ENCODE measurements at regions not wholly inside any gene's neighbourhood (a gene's known extent, or its start where the extent isn't known, plus 50 kb on each side); places are given as distances from the start of the nearest gene placed in this dataset.
A peak's percentile ranks its signal among the peaks of the same experiment; 100 is the strongest.
"Not testable (repeated sequence)": the region's sequence is repeated elsewhere in the genome, so short reads cannot be mapped to it uniquely, and the experiment has no call there.

- DNase-seq: no peak
Measured at GRCh38 chr9:75545287-75545686, 345.2 kb upstream of the PCSK5 start.

- no peak for DNase-seq
Measured at GRCh38 chr9:75548871-75549270, 341.6 kb upstream of the PCSK5 start.

GRCh38 chr9:75551861-75552260, 338.6 kb upstream of the PCSK5 start:
- no peak for DNase-seq

- no peak for DNase-seq
Measured at GRCh38 chr9:75552941-75553340, 337.5 kb upstream of the PCSK5 start.

GRCh38 chr9:75566813-75567212, 323.7 kb upstream of the PCSK5 start:
- DNase-seq: not testable (repeated sequence)

- DNase-seq: no peak
Measured at GRCh38 chr9:75570538-75570937, 319.9 kb upstream of the PCSK5 start.

- DNase-seq: no peak
Measured at GRCh38 chr9:75574569-75574968, 315.9 kb upstream of the PCSK5 start.

GRCh38 chr9:75582870-75583269, 307.6 kb upstream of the PCSK5 start:
- DNase-seq: no peak

GRCh38 chr9:75588808-75589207, 301.7 kb upstream of the PCSK5 start:
- peak in 3 of 4 experiments; percentile 3 to 23 (median 7) for DNase-seq

GRCh38 chr9:75589497-75589896, 301.0 kb upstream of the PCSK5 start:
- DNase-seq: no peak

GRCh38 chr9:75591972-75592371, 298.5 kb upstream of the PCSK5 start:
- DNase-seq: no peak

GRCh38 chr9:75592586-75592985, 297.9 kb upstream of the PCSK5 start:
- no peak for DNase-seq

- no peak for DNase-seq
Measured at GRCh38 chr9:75593920-75594319, 296.6 kb upstream of the PCSK5 start.

GRCh38 chr9:75599126-75599525, 291.3 kb upstream of the PCSK5 start:
- no peak for DNase-seq

- DNase-seq: peak in 1 of 4 experiments; percentile 7
Measured at GRCh38 chr9:75601280-75601679, 289.2 kb upstream of the PCSK5 start.

- no peak for DNase-seq
Measured at GRCh38 chr9:75602060-75602459, 288.4 kb upstream of the PCSK5 start.

GRCh38 chr9:75604661-75605060, 285.8 kb upstream of the PCSK5 start:
- peak; percentile 59 to 88 (median 74) for DNase-seq

- no peak for DNase-seq
Measured at GRCh38 chr9:75607521-75607920, 283.0 kb upstream of the PCSK5 start.

GRCh38 chr9:75609401-75609800, 281.1 kb upstream of the PCSK5 start:
- no peak for DNase-seq

GRCh38 chr9:75610246-75610645, 280.2 kb upstream of the PCSK5 start:
- no peak for DNase-seq

- no peak for DNase-seq
Measured at GRCh38 chr9:75612205-75612604, 278.3 kb upstream of the PCSK5 start.

GRCh38 chr9:75612754-75613153, 277.7 kb upstream of the PCSK5 start:
- no peak for DNase-seq

GRCh38 chr9:75615284-75615683, 275.2 kb upstream of the PCSK5 start:
- DNase-seq: no peak

GRCh38 chr9:75616052-75616451, 274.4 kb upstream of the PCSK5 start:
- no peak for DNase-seq

- no peak for DNase-seq
Measured at GRCh38 chr9:75616841-75617566, 273.5 kb upstream of the PCSK5 start.
